ENCODE measurements at regions not wholly inside any gene's neighbourhood (a gene's known extent, or its start where the extent isn't known, plus 50 kb on each side); places are given as distances from the start of the nearest gene placed in this dataset.

GRCh38 chr3:13266005-13266404 is 154.1 kb downstream of the NUP210 start:
- no peak for DNase-seq
- ChIA-PET POLR2A (no interaction called here), CTCF (no interaction called here)
- peaks cover 0 to 11% (median 0%) of the 10 kb centered on the region in 5 donors for H3K9me3 Mint-ChIP-seq
- H3K4me1 Mint-ChIP-seq = peaks cover 8 to 9% (median 8%) of the 10 kb centered on the region in 3 donors
- Histone ChIP-seq H3K36me3 (ENCODE audit: insufficient read depth, low read length) (no peaks in the 10 kb centered on the region), H3K27me3 (ENCODE audit: insufficient read depth, low read length, poor library complexity, severe bottlenecking) (peaks cover 6% of the 10 kb centered on the region), H3K4me3 (ENCODE audit: low read length) (no peak overlapping the region), H3K9me3 (ENCODE audit: low read length) (no peaks in the 10 kb centered on the region), H3K27ac (ENCODE audit: low read depth, low read length) (no peak overlapping the region), H3K4me1 (ENCODE audit: insufficient read depth, low read length) (peaks cover 8% of the 10 kb centered on the region)
- no peaks in the 10 kb centered on the region for H3K36me3 Mint-ChIP-seq
- H3K27ac Mint-ChIP-seq = no peak overlapping the region
- peaks cover 21 to 32% of the 10 kb centered on the region in 2 donors for H3K27me3 Mint-ChIP-seq
- H3K4me3 Mint-ChIP-seq = no peak overlapping the region

- H3K27me3 ChIP-seq (ENCODE audit: insufficient read depth, low read length, poor library complexity, severe bottlenecking) = peaks cover 6% of the 10 kb centered on the region
- DNase-seq = no peak
- H3K9me3 ChIP-seq (ENCODE audit: low read length) = no peaks in the 10 kb centered on the region
- peaks cover 0 to 11% (median 0%) of the 10 kb centered on the region in 5 donors for H3K9me3 Mint-ChIP-seq
- H3K36me3 Mint-ChIP-seq = no peaks in the 10 kb centered on the region
- peak overlapping the region in 2 of 8 donors; percentile 69 to 78 for H3K27ac Mint-ChIP-seq
- H3K4me3 Mint-ChIP-seq = no peak overlapping the region
- peaks cover 8 to 9% (median 8%) of the 10 kb centered on the region in 3 donors for H3K4me1 Mint-ChIP-seq
- ChIA-PET POLR2A (no interaction called here), CTCF (no interaction called here)
- H3K36me3 ChIP-seq (ENCODE audit: insufficient read depth, low read length) = no peaks in the 10 kb centered on the region
- no peak overlapping the region for H3K4me3 ChIP-seq (ENCODE audit: low read length)
- H3K4me1 ChIP-seq (ENCODE audit: insufficient read depth, low read length) = peaks cover 8% of the 10 kb centered on the region
- peaks cover 20 to 32% of the 10 kb centered on the region in 2 donors for H3K27me3 Mint-ChIP-seq
- H3K27ac ChIP-seq (ENCODE audit: low read depth, low read length) = no peak overlapping the region
These were observed 154.6 kb downstream of the NUP210 start for GRCh38 chr3:13265507-13265906.

- Mint-ChIP-seq H3K4me3 (no peak overlapping the region), H3K4me1 (peaks cover 8 to 9% (median 8%) of the 10 kb centered on the region in 3 donors), H3K9me3 (peaks cover 0 to 11% (median 0%) of the 10 kb centered on the region in 5 donors), H3K27ac (peak overlapping the region in 1 of 8 donors; percentile 78), H3K36me3 (no peaks in the 10 kb centered on the region), H3K27me3 (peaks cover 20 to 32% of the 10 kb centered on the region in 2 donors)
- CTCF ChIA-PET = no interaction called here
- H3K9me3 ChIP-seq (ENCODE audit: low read length) = no peaks in the 10 kb centered on the region
- peaks cover 8% of the 10 kb centered on the region for H3K4me1 ChIP-seq (ENCODE audit: insufficient read depth, low read length)
- peaks cover 6% of the 10 kb centered on the region for H3K27me3 ChIP-seq (ENCODE audit: insufficient read depth, low read length, poor library complexity, severe bottlenecking)
- no peak for DNase-seq
- no peak overlapping the region for H3K4me3 ChIP-seq (ENCODE audit: low read length)
- no peaks in the 10 kb centered on the region for H3K36me3 ChIP-seq (ENCODE audit: insufficient read depth, low read length)
- POLR2A ChIA-PET = no interaction called here
- no peak overlapping the region for H3K27ac ChIP-seq (ENCODE audit: low read depth, low read length)
These were observed 155.1 kb downstream of the NUP210 start for GRCh38 chr3:13265016-13265415.

GRCh38 chr3:13264468-13264795 is 155.7 kb downstream of the NUP210 start:
- peaks cover 0 to 11% (median 0%) of the 10 kb centered on the region in 5 donors for H3K9me3 Mint-ChIP-seq
- no peak for DNase-seq
- no peaks in the 10 kb centered on the region for H3K36me3 Mint-ChIP-seq
- Histone ChIP-seq H3K9me3 (ENCODE audit: low read length) (no peaks in the 10 kb centered on the region), H3K27ac (ENCODE audit: low read depth, low read length) (no peak overlapping the region), H3K36me3 (ENCODE audit: insufficient read depth, low read length) (no peaks in the 10 kb centered on the region), H3K4me3 (ENCODE audit: low read length) (no peak overlapping the region), H3K27me3 (ENCODE audit: insufficient read depth, low read length, poor library complexity, severe bottlenecking) (peaks cover 6% of the 10 kb centered on the region), H3K4me1 (ENCODE audit: insufficient read depth, low read length) (peaks cover 8% of the 10 kb centered on the region)
- H3K27me3 Mint-ChIP-seq = peaks cover 20 to 32% of the 10 kb centered on the region in 2 donors
- ChIA-PET CTCF (no interaction called here), POLR2A (no interaction called here)
- H3K4me1 Mint-ChIP-seq = peaks cover 8 to 9% (median 8%) of the 10 kb centered on the region in 3 donors
- H3K4me3 Mint-ChIP-seq = no peak overlapping the region
- H3K27ac Mint-ChIP-seq = no peak overlapping the region

GRCh38 chr3:13263770-13264467 is 156.2 kb downstream of the NUP210 start:
- Histone ChIP-seq H3K9me3 (ENCODE audit: low read length) (no peaks in the 10 kb centered on the region), H3K27ac (ENCODE audit: low read depth, low read length) (no peak overlapping the region), H3K36me3 (ENCODE audit: insufficient read depth, low read length) (no peaks in the 10 kb centered on the region), H3K4me1 (ENCODE audit: insufficient read depth, low read length) (peaks cover 8% of the 10 kb centered on the region), H3K4me3 (ENCODE audit: low read length) (no peak overlapping the region), H3K27me3 (ENCODE audit: insufficient read depth, low read length, poor library complexity, severe bottlenecking) (peaks cover under 1% of the 10 kb centered on the region)
- Mint-ChIP-seq H3K9me3 (peaks cover 0 to 11% (median 0%) of the 10 kb centered on the region in 5 donors), H3K27me3 (peaks cover 20 to 33% of the 10 kb centered on the region in 2 donors), H3K27ac (no peak overlapping the region), H3K4me3 (no peak overlapping the region), H3K36me3 (no peaks in the 10 kb centered on the region), H3K4me1 (peaks cover 8 to 9% (median 8%) of the 10 kb centered on the region in 3 donors)
- DNase-seq = no peak
- CTCF ChIA-PET = no interaction called here
- POLR2A ChIA-PET = no interaction called here

- Mint-ChIP-seq H3K27me3 (peaks cover 15 to 27% of the 10 kb centered on the region in 2 donors), H3K9me3 (peaks cover 0 to 4% (median 0%) of the 10 kb centered on the region in 5 donors), H3K4me1 (peaks cover 8 to 9% (median 8%) of the 10 kb centered on the region in 3 donors), H3K27ac (peak overlapping the region in 3 of 8 donors; percentile 45 to 84 (median 57)), H3K4me3 (peak overlapping the region in 1 of 7 donors; percentile 32), H3K36me3 (no peaks in the 10 kb centered on the region)
- ChIA-PET CTCF (no interaction called here), POLR2A (no interaction called here)
- no peak overlapping the region for H3K4me3 ChIP-seq (ENCODE audit: low read length)
- no peaks in the 10 kb centered on the region for H3K27me3 ChIP-seq (ENCODE audit: insufficient read depth, low read length, poor library complexity, severe bottlenecking)
- DNase-seq = no peak
- H3K36me3 ChIP-seq (ENCODE audit: insufficient read depth, low read length) = no peaks in the 10 kb centered on the region
- H3K27ac ChIP-seq (ENCODE audit: low read depth, low read length) = no peak overlapping the region
- H3K4me1 ChIP-seq (ENCODE audit: insufficient read depth, low read length) = peaks cover 8% of the 10 kb centered on the region
- H3K9me3 ChIP-seq (ENCODE audit: low read length) = no peaks in the 10 kb centered on the region
These were observed 157.5 kb downstream of the NUP210 start for GRCh38 chr3:13262493-13263211.

- H3K36me3 Mint-ChIP-seq = no peaks in the 10 kb centered on the region
- POLR2A ChIA-PET = no interaction called here
- Histone ChIP-seq H3K27me3 (ENCODE audit: insufficient read depth, low read length, poor library complexity, severe bottlenecking) (no peaks in the 10 kb centered on the region), H3K27ac (ENCODE audit: low read depth, low read length) (no peak overlapping the region), H3K4me3 (ENCODE audit: low read length) (no peak overlapping the region), H3K36me3 (ENCODE audit: insufficient read depth, low read length) (no peaks in the 10 kb centered on the region), H3K9me3 (ENCODE audit: low read length) (no peaks in the 10 kb centered on the region), H3K4me1 (ENCODE audit: insufficient read depth, low read length) (peaks cover 8% of the 10 kb centered on the region)
- peak overlapping the region in 2 of 8 donors; percentile 45 to 54 for H3K27ac Mint-ChIP-seq
- peaks cover 8 to 9% (median 8%) of the 10 kb centered on the region in 3 donors for H3K4me1 Mint-ChIP-seq
- H3K27me3 Mint-ChIP-seq = peaks cover 19 to 23% of the 10 kb centered on the region in 2 donors
- CTCF ChIA-PET = no interaction called here
- DNase-seq = no peak
- H3K9me3 Mint-ChIP-seq = peaks cover 0 to 4% (median 0%) of the 10 kb centered on the region in 5 donors
- no peak overlapping the region for H3K4me3 Mint-ChIP-seq
These were observed 158.2 kb downstream of the NUP210 start for GRCh38 chr3:13261892-13262291.

GRCh38 chr3:13261104-13261830 is 158.9 kb downstream of the NUP210 start:
- H3K9me3 Mint-ChIP-seq = peaks cover 0 to 4% (median 0%) of the 10 kb centered on the region in 5 donors
- POLR2A ChIA-PET = no interaction called here

More at GRCh38 chr3:13261104-13261830, 158.9 kb downstream of the NUP210 start:
- peaks cover 16 to 19% of the 10 kb centered on the region in 2 donors for H3K27me3 Mint-ChIP-seq
- H3K27ac Mint-ChIP-seq = no peak overlapping the region
- no peaks in the 10 kb centered on the region for H3K36me3 Mint-ChIP-seq
- no peaks in the 10 kb centered on the region for H3K36me3 ChIP-seq (ENCODE audit: insufficient read depth, low read length)
- no peak overlapping the region for H3K27ac ChIP-seq (ENCODE audit: low read depth, low read length)
- peaks cover 8 to 9% (median 8%) of the 10 kb centered on the region in 3 donors for H3K4me1 Mint-ChIP-seq
- no peaks in the 10 kb centered on the region for H3K27me3 ChIP-seq (ENCODE audit: insufficient read depth, low read length, poor library complexity, severe bottlenecking)
- no peak for DNase-seq
- no peak overlapping the region for H3K4me3 ChIP-seq (ENCODE audit: low read length)
- H3K4me1 ChIP-seq (ENCODE audit: insufficient read depth, low read length) = peaks cover 8% of the 10 kb centered on the region
- no peak overlapping the region for H3K4me3 Mint-ChIP-seq
- H3K9me3 ChIP-seq (ENCODE audit: low read length) = no peaks in the 10 kb centered on the region
- CTCF ChIA-PET = no interaction called here

Data from CD8-positive, alpha-beta memory T cell (primary cell).